ENCODE measurements at regions not wholly inside any gene's neighbourhood (a gene's known extent, or its start where the extent isn't known, plus 50 kb on each side); places are given as distances from the start of the nearest gene placed in this dataset.
"Not testable (repeated sequence)": the region's sequence is repeated elsewhere in the genome, so short reads cannot be mapped to it uniquely, and the experiment has no call there.

- in situ Hi-C loops (cut with HindIII; ENCODE audit: low pct_ligation_motif_present, low pct_unique_long_range_greater_than_20kb, low sequenced_read_pairs) = no loop called here
These were observed 713.6 kb upstream of the MIR17HG start for GRCh38 chr13:90633849-90634248.

DNA sequence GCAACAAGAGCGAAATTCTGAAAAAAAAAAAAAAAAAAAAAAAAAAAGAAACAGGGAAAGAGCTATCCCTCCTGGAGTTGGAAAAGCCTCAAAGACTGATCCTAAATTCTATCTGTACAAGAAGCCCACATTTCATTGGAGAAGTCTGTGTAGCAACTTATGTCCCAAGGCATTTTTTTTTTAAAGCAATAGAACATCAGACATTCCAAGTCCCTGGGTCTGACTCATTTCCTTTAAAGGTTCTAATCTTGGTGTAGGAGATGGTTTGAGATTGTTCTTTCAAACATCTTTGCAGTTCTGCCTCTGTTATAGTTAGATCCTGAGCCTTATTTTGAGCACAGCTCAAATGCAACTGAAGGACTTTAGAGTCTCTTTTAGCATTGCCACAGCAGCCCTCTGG, 706.5 kb upstream of the MIR17HG start:
- no peak for DNase-seq
- in situ Hi-C loops (cut with HindIII; ENCODE audit: low pct_ligation_motif_present, low pct_unique_long_range_greater_than_20kb, low sequenced_read_pairs) = no loop called here

More at GRCh38 chr13:90633849-90634248, 713.6 kb upstream of the MIR17HG start:
- DNase-seq = no peak

- no peak for DNase-seq
- in situ Hi-C loops (cut with HindIII; ENCODE audit: low pct_ligation_motif_present, low pct_unique_long_range_greater_than_20kb, low sequenced_read_pairs) = no loop called here
These were observed 705.6 kb upstream of the MIR17HG start for GRCh38 chr13:90641884-90642283.

DNA sequence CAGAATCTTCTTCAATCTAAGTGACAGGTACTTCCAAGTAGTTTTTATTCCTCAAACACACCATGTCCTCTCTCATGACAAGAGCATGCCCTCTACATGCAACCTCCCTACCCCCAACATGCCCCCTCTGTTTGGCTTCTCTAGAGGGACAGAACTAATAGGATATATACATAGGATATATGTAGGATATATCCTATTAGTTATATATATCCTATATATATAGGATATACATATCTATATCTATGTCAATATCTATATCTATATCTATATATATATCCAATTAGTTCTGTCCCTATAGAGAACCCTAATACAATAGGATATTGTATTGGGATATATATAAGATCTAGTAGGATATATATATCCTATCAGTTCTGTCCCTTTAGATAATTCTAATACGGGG, 701.9 kb upstream of the MIR17HG start:
- in situ Hi-C loops (cut with HindIII; ENCODE audit: low pct_ligation_motif_present, low pct_unique_long_range_greater_than_20kb, low sequenced_read_pairs) = no loop called here

DNA sequence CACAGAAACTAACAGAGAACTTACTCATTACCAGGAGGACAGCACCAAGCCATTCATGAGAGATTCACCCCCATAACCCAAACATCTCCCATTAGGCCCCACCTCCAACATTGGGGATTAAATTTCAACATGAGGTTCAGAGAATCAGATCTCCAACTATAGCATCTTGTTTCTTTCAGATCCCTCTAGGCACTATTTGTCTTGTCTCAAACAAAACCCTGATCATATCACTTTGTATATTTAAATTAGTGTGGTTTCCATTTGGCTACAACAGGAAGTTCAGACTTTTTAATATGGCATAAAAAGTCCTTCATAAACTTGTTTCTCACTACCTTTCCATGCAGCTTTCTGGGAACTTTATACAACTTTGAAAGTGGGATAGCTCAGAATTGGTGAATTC, 699.0 kb upstream of the MIR17HG start:
- in situ Hi-C loops (cut with HindIII; ENCODE audit: low pct_ligation_motif_present, low pct_unique_long_range_greater_than_20kb, low sequenced_read_pairs) = no loop called here
- DNase-seq = no peak

More for the DNA sequence above, 701.9 kb upstream of the MIR17HG start:
- DNase-seq = no peak

- in situ Hi-C loops (cut with HindIII; ENCODE audit: low pct_ligation_motif_present, low pct_unique_long_range_greater_than_20kb, low sequenced_read_pairs) = no loop called here
These were observed 695.5 kb upstream of the MIR17HG start for GRCh38 chr13:90652036-90652435.

DNA sequence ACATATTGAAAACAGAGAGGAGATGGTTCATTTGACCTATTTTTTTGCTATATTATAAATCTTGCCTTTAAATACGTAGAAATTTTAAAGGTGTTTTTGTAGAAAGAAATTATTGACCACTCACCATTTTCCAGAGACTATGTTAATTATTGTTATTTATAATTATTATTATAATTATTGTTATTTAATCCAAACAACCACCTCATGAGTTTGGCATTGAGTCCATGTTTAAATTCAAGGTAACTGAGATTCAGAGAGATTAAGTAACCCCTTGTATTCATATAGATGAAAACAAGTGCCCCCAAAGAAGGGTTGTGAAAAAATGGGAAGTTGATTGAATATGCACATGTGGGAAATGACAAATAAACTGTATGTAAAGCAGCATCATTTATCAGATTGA, 692.5 kb upstream of the MIR17HG start:
- in situ Hi-C loops (cut with HindIII; ENCODE audit: low pct_ligation_motif_present, low pct_unique_long_range_greater_than_20kb, low sequenced_read_pairs) = no loop called here
- DNase-seq = no peak

More at GRCh38 chr13:90652036-90652435, 695.5 kb upstream of the MIR17HG start:
- DNase-seq = no peak

DNA sequence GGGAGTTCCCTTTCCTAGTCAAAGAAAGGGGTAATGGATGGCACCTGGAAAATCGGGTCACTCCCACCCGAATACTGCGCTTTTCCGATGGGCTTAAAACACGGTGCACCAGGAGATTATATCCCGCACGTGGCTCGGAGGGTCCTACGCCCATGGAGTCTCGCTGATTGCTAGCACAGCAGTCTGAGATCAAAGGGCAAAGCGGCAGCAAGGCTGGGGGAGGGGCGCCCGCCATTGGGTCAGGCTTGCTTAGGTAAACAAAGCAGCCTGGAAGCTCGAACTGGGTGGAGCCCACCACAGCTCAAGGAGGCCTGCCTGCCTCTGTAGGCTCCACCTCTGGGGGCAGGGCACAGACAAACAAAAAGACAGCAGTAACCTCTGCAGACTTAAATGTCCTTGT, 683.3 kb upstream of the MIR17HG start:
- DNase-seq; in situ Hi-C loops (cut with HindIII; ENCODE audit: low pct_ligation_motif_present, low pct_unique_long_range_greater_than_20kb, low sequenced_read_pairs): not testable (repeated sequence)

GRCh38 chr13:90673746-90674145, 673.7 kb upstream of the MIR17HG start:
- in situ Hi-C loops (cut with HindIII; ENCODE audit: low pct_ligation_motif_present, low pct_unique_long_range_greater_than_20kb, low sequenced_read_pairs) = no loop called here
- no peak for DNase-seq

DNA sequence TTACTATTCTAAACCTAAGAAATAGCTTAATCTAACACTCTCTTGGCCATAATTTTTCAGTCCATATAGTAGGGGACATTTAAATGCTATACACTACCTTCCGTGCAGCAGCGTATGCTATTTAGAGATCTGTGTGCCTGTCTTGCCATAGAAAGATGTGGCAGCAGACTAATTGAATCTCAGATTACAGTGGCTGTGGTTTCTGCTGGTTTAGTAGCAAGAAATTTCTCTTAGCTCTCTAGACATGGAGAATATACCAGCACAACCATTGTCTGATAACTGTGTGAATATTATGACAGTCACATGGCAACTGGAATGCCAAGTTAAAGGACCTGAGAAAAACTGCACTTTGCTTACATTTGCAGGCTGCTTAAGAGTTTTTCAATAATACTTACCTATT, 672.4 kb upstream of the MIR17HG start:
- DNase-seq = no peak
- in situ Hi-C loops (cut with HindIII; ENCODE audit: low pct_ligation_motif_present, low pct_unique_long_range_greater_than_20kb, low sequenced_read_pairs) = no loop called here

GRCh38 chr13:90680826-90681225, 666.7 kb upstream of the MIR17HG start:
- no peak for DNase-seq
- in situ Hi-C loops (cut with HindIII; ENCODE audit: low pct_ligation_motif_present, low pct_unique_long_range_greater_than_20kb, low sequenced_read_pairs) = no loop called here

DNA sequence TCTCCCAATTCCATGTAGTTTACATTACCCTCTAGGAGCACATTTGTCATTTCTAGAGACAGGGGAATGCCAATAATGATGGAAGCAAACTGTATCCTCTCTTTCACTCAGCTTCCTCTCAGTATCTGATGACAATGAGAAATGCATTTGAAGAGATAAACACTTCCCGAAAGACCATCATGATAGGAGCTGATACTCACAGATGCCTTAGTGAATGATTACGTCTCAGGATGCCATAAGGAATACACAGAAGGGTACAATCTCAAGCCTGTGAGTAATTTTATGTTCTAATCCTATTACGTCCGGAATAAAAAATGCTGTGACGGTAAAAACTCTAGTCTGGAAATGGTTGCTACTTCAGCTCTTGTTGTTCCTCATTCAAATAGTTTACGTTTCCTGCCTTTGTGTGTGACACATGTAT, 663.8 kb upstream of the MIR17HG start:
- DNase-seq = no peak
- in situ Hi-C loops (cut with HindIII; ENCODE audit: low pct_ligation_motif_present, low pct_unique_long_range_greater_than_20kb, low sequenced_read_pairs) = no loop called here

- no peak for DNase-seq
- in situ Hi-C loops (cut with HindIII; ENCODE audit: low pct_ligation_motif_present, low pct_unique_long_range_greater_than_20kb, low sequenced_read_pairs) = no loop called here
These were observed 661.0 kb upstream of the MIR17HG start for GRCh38 chr13:90686442-90686841.

DNA sequence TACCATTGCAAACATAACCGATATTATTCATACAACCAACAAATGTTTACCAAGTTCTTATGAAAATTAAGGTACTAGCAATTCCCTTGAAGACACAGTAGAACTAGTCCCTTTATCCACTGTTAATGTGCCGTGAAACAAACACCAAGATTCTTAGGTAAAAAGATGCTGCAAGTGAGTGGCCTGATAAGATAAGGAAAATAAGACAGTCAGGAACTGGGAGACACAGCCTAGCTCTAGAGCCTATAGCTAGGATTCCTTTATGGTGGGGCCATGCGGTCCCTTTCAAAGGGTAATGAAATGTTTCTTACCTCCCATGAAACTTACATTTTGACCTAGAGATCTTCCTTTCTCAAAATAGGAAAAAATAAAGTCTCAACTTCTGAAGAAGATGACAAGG, 658.4 kb upstream of the MIR17HG start:
- no peak for DNase-seq
- in situ Hi-C loops (cut with HindIII; ENCODE audit: low pct_ligation_motif_present, low pct_unique_long_range_greater_than_20kb, low sequenced_read_pairs) = no loop called here

DNA sequence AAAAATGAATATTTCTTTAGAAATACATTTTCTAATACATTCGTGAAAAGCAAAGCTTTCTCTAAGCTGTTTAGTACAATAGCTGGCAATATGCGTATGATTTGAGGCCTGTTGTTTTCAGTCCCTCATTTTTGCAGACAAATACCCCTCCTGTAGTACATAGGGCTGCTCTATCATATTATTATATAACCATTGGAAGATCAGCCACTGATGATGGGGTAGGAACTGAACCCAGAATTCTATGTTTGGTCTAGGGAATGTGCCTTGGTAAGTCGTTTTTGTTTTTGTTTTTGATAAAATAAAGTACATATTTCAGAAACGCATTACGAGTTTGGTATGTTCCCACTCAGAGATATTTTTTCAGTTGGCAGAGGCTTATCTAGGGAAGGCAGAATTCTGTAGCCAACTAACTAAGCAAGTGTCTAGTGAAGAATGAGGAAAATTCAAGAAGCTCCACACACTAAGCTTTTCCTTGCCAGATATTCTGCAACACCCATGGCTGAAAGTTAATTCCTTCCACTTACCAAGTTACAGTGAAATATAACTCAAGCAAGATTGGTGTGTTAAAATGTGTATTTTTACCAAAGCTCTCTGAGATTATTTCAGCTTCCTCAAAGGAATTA, 656.9 kb upstream of the MIR17HG start:
- DNase-seq = no peak

DNA sequence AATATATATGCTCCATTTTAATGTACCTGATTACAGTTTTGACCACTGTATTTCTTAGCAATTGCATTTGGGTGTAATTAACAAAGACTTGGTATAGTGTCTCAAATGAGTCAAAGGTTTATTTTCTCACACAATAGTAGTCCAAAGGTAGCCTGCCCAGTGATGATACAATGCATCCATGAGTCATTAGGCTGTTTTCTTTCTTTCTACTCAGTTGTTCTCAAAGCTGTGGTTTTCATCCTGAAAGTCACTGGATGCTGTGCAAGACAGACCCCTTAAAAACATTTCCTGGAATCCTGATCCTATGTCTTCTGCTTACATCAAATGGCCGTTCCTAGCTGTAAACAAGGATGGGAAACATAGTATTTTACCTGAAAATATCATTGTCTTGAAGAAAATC, 651.2 kb upstream of the MIR17HG start:
- no peak for DNase-seq
- in situ Hi-C loops (cut with HindIII; ENCODE audit: low pct_ligation_motif_present, low pct_unique_long_range_greater_than_20kb, low sequenced_read_pairs) = no loop called here

More for the DNA sequence above, 656.9 kb upstream of the MIR17HG start:
- in situ Hi-C loops (cut with HindIII; ENCODE audit: low pct_ligation_motif_present, low pct_unique_long_range_greater_than_20kb, low sequenced_read_pairs) = no loop called here

- in situ Hi-C loops (cut with HindIII; ENCODE audit: low pct_ligation_motif_present, low pct_unique_long_range_greater_than_20kb, low sequenced_read_pairs) = no loop called here
- no peak for DNase-seq
These were observed 650.8 kb upstream of the MIR17HG start for GRCh38 chr13:90696656-90697055.

DNA sequence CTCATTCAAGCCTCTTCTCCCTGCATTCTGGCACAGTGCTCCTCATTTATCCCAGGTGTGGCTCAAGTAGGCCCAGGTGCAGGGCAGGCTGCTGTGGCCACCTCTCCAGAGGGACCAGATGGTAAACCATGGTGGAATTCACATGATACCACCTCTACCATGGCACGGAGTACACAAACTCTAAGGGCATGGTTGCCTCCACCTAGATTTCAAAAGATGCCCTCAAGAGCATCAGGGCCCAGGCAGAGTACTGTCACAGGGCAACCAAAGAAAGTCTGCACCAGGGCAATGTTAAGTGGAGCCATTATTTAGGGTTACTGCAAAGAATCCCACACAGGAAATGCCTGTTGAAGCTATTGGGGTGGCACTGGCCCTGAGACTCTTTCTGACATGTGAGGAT, 647.1 kb upstream of the MIR17HG start:
- in situ Hi-C loops (cut with HindIII; ENCODE audit: low pct_ligation_motif_present, low pct_unique_long_range_greater_than_20kb, low sequenced_read_pairs) = no loop called here
- DNase-seq = no peak

- in situ Hi-C loops (cut with HindIII; ENCODE audit: low pct_ligation_motif_present, low pct_unique_long_range_greater_than_20kb, low sequenced_read_pairs) = no loop called here
- no peak for DNase-seq
These were observed 646.2 kb upstream of the MIR17HG start for GRCh38 chr13:90701264-90701663.

DNA sequence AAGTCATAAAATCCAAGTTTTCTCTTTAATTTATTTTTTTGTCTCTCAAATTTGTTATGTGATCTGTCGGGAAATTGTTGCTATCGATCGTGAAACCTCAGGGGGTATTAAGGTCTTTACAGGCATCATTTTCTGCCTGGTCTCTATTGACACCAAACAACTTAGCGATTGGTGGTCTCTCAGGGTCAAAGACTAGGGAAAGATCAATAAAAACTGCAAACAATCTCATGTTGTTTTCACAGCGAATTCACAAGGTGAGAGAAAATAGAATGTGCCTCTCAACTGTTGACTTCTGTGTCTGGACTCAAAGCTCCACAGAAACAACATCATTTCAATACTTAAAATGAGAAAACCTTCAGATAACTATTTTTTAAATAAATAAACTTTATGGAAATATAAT, 645.4 kb upstream of the MIR17HG start:
- in situ Hi-C loops (cut with HindIII; ENCODE audit: low pct_ligation_motif_present, low pct_unique_long_range_greater_than_20kb, low sequenced_read_pairs) = no loop called here
- DNase-seq = no peak

DNA sequence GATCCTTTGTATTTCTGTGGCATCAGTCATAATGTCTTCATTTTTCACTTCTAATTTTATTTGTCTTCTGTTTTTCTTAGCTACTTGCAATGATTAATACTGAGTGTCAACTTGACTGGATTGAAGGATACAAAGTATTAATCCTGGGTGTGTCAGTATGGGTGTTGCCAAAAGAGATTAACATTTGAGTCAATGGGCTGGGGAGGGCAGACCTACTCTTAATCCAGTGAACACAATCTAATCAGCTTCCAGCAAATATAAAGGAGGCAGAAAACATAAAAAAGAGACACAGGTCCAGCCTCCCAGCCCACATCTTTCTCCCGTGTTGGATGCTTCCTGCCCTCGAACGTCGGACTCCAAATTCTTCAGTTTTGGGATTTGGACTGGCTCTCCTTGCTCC, 640.9 kb upstream of the MIR17HG start:
- DNase-seq = no peak
- in situ Hi-C loops (cut with HindIII; ENCODE audit: low pct_ligation_motif_present, low pct_unique_long_range_greater_than_20kb, low sequenced_read_pairs) = no loop called here
